HPDE6-E6E7 (cell line): ENCODE measurements at regions not wholly inside any gene's neighbourhood (a gene's known extent, or its start where the extent isn't known, plus 50 kb on each side); places are given as distances from the start of the nearest gene placed in this dataset.
"Not testable (repeated sequence)": the region's sequence is repeated elsewhere in the genome, so short reads cannot be mapped to it uniquely, and the experiment has no call there.

Experiments used
- DNase-seq: peaks from one replicate; pipeline ENCODE4 v3.0.0; 2011; ENCODE audit warnings: missing footprints; ENCODE audit errors: extremely low spot score

DNA sequence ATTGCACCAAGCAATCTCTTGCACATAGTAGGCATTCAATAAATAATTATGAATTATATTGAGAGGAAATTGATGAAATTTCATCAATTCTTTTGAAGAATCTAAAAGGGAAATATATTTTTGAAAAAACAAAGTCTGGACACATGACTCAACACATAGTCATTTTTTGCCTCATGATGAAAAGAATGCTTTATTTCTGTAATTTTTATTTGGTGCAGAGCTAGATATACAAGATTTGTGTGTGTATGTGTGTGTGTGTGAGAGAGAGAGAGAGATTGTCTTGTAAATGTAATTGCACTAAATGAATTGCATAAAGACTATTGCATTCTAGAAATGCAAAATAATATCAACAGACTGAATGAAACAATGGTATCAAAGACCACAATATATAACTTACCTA, 206.2 kb upstream of the C1orf87 start:
- no peak for DNase-seq

DNA sequence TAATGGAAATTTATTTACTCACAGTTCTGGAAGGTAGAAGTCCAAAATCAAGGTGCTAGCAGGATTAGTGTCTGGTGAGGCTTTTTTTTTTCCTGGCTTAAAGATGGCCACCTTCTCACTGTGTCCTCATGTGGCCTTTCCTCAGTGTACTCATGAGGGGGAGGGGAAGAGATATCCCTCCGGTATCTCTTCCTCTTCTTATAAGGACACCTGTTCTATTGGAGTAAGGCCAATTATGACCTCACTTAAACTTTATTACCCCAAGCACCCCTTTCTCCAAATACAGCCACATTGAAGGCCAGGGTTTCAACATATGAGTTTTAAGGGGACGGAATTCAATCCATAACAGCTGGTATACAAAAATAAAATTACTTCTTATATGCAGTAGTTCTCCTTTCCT, 203.7 kb upstream of the C1orf87 start:
- DNase-seq = no peak

DNA sequence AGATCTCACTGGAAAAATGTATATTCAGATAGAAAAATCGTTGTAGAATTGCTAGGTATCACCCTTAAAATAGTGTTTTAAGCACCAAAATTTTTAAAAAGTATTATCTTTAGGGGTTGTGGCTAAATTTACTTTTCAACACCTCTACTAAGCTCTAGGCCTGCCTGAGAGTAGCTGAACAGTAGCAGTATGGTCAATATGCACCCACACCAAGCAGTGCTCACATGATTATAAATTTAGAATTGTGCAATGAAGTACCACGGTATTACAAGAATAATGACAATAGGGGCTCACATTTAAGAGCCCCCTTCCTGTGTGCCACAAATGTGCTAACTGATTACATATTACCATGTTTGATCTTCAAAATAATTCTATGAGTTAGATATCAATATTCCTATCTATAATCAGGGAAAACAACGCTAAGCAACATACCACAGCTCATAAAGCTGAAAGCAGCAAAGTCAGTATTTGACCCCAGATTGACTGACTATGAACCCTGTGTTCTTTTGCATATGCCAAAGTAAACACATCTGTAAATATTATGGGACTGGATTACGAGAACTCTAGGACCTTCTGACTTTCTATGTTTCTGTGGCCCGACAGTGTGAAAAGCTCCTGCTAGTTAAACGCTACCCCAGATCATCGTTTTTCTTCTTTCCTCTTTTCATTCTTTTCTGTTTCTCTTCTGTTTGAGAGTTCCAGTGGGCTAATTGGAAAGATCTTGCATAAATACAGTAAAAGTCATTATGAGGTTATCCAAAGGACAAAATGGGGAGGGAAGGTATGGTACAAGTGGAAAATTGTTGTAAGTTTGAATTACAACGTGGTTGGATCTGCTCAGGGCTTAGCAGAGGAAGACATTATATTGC, 201.1 kb upstream of the C1orf87 start:
- DNase-seq = no peak

DNA sequence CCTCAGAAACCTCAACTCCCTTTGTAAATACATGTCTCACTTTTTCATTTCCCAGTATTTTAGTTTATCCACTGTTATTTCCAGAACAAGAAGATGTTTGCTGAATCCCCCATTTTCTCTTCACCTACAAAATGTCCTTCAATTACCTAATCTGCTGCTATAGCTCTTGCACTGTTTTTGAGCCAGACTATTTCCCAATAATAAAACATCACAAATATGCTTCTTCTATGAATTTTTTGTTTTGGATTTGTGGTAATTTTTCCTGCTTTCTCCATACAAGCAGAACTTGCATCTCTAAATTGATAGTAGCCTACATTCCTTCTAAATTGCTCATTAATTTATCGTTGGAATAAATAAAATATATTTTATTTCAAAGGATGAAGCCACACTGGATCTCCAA, 199.6 kb upstream of the C1orf87 start:
- DNase-seq = no peak

DNA sequence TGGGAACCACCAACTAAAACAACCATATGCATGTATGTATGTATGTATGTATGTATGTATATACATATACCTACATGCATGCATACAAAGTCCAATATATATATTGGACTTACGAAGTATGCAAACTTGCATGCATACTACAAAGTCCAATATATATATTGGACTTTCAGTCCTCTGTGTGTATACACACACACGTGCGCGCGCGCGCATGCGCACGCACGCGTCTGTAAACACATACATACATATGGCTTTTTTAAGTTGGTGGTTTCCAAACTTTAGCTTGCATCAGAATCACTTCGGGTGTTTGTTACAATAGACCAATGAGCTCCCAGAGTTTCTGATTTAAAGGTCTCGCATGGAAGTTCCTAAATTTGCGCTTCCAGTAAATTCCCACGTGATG, 197.5 kb upstream of the C1orf87 start:
- no peak for DNase-seq

DNA sequence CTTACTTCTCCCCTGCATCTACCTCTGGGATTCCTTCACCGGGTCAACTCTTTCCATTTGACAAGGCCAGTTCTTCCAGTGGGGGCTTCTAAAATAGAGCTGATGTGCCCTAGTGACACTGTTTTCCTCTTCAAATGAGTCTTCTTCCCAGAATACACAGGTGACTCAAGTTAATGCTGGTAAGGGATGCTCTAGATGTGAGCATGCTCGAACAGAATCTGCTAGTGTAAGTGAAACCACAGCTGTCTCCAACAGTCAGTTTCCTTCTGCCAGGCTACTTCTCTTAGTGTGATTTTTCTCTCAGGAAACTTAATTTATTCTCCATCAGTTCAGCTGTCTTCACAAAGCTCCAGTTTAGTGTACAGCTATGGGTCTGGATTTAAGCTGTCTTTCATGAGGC, 194.9 kb upstream of the C1orf87 start:
- DNase-seq = no peak

DNA sequence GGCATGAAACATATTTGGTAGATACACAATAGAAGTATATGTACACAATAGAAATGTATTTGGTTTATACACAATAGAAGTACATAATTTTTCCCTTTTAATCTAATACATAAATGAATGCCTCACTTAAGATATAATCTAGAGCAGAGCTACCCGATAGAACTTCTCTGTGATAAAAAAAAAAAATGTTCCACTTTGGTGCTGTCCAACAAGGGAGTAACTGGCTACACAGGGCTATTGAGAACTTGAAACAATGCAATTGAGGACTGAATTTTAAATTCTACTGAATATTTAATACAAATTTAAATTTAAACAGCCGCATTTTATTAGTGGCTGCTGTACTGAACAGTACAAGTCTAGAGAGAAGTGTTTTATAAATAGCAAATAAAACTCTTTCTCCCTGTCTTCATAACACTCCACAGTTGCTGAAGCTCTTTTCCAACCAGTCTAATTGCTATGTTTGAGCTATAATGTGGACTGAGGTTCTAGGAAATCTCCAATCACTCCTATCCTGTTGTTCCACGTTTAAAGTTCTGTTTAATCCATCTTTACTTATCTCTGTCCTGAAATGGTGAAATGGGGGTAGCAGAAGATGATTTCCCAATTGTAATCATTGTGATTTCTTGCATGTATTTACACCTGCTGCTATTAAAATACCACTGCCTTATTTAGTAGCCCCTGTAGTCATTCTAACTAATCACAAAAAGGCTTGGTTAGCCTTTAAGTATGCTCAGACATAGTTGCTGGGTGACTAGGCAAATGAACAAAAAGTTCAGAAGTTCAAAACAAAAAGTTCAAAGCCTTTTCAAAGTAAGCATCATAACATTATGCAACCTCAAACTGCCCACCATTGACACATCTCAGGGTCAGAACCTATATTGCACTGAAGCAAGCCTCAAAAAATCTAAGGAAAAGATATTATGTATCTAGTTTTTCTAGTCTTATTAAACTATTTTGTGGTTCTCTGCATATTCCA, 192.3 kb upstream of the C1orf87 start:
- no peak for DNase-seq

DNA sequence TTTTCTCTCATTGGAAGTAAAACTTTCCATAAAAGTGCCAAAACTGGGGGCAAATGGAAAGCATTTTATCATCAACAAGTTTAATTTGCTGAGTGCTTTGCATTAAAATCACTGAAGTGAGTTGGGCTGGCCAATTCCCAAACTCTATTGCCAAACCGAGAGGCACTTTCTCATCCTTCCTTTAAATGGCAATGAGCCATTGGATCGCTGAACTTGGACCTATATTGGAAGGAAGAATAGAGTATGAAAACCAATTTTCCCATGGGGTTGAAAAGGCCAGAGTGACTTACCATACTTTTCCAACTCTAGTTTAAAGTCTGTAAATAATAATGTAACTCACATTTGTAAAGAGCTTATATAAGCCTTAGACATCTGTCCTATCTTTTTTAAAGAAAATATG, 189.1 kb upstream of the C1orf87 start:
- no peak for DNase-seq

DNA sequence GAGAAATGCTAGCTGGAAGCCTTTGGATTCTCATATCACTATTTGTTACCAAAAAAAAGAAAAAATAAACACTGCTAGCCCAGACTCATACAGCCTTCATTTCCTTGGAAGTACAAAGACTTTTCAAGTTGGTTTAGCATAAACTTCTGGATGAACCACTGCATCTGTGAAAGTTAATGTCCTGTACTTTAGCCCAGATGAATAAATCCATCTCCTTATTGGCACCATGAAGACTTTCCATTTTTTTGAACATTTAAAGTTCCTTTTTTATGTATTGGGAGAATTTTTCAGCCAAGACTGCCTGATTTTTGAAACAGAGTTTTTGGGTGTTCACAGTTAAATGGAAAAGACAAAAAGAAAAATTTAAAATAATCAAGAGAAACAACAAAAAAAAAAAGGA, 184.0 kb upstream of the C1orf87 start:
- no peak for DNase-seq

DNA sequence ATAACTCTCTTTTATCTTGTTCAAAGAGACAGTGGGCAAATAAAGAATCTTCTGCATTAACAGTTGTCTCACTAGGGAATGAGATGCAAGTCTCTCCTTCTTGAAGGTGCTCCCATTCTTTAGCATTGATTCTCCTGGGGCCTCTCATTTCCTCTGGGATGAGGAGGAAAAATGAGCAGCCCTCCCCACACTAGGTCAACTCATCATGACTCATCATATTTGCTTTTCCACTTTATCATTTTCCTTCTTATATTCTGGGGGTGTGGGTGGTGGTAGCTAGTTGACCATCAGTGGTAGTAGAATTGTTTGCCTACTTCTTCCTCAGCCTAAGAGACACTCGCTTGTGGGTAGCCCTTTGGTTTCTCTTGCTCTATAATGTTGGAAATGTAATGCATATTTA, 182.0 kb upstream of the C1orf87 start:
- peak; percentile 8 for DNase-seq

DNA sequence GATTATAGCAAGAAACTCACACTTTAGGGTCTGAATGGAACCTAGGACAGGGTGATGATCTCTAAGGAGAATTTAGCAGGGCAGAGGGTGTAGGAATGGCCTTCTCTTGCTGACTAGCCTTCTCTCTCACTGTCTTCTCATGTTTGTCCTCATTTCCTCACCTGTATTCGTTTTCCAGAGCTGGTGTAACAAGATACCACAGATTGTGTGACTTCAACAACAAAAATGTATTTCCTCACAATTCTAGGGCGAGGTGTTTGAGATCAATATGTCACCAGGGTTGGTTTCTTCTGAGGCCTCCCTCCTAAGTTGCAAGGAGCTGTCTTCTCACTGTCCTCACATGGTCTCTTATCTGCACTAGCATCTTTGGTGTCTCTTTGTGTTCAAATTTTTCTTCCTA, 177.9 kb upstream of the C1orf87 start:
- DNase-seq = no peak

DNA sequence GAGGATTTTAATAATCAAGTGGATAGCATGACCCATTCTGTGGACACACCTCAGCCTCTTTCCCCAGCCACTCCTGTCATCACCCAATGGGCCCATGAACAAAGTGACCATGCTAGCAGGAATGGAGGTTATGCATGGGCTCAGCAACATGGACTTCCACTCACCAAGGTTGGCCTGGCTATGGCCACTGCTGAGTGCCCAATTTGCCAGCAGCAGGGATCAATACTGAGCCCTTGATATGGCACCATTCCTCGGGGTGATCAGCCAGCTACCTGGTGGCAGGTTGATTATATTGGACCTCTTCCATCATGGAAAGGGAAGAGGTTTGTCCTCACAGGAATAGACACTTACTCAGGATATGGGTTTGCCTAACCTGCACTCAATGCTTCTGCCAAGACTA, 173.9 kb upstream of the C1orf87 start:
- not testable (repeated sequence) for DNase-seq

DNA sequence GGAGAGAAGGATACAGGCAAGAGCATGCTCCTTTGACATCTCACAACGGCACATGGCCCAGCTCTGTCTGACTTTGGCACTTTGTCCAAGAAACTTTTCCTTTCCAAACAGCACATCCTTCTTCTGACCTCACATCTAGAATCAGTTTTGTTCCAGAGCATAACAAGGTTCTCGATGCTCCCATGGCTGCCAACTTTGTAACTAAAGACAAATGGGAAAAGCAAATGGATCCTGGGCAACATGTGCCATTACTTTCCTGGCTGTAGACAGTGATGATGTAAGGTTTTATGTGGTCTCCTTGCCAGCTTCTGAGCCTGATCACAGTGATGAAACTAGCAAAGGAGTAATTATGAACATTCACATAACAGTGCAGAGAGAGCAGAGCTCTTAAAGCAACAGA, 171.8 kb upstream of the C1orf87 start:
- no peak for DNase-seq

DNA sequence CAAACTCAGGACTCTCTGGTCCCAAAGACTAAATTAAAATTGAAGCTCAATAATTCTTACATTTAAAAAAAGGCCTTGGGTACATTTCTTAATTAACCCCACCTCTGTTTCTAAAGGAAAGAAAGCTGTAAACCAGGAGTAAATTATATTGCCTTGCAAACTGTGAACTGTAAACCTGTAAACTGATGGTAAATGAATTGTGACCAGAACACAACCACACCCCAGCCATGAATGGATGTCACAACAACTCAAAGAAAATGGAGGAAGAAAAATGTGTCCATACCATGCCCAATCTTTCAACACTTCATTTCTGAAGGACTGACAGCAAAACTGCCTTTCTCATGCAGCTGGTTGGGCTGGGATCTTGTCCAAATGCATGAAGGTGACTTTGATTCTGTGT, 171.3 kb upstream of the C1orf87 start:
- no peak for DNase-seq

DNA sequence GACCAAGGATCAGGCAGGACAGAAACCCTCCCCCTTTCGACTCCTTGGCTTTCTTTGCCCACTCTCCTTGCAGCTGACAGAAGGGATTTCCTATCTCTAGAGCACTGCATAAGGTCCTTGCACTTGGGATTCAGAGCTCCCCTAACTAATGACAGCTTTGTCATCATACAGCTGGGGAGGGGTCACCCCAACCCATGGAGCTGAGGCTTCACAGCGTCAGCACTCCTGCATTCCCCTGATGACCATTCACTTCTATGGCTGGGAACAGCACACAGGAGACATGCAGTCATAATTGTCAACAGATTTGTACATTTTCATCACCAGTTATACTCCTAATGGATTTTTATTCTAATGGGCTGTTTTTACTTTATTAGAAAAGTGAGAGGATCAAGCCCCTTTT, 161.7 kb upstream of the C1orf87 start:
- no peak for DNase-seq

DNA sequence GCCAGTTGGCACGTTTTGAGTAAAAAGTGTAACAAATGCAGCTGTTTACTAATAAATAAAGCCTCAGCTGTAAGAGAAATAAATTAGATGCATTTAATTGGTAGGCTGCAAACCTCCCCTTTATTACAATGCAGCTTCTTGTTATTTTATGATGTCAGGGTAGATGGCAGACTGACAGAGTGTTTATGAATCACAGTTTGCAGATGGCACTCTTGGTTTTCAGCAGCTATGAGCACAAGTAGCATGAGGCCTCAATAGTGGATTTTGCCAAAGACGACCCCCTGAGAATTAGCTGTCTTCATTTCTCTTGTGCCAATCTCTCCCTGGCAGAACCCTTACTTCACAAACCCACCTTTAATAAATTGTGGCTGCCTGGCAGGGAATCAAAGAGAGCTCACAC, 161.2 kb upstream of the C1orf87 start:
- DNase-seq = no peak

DNA sequence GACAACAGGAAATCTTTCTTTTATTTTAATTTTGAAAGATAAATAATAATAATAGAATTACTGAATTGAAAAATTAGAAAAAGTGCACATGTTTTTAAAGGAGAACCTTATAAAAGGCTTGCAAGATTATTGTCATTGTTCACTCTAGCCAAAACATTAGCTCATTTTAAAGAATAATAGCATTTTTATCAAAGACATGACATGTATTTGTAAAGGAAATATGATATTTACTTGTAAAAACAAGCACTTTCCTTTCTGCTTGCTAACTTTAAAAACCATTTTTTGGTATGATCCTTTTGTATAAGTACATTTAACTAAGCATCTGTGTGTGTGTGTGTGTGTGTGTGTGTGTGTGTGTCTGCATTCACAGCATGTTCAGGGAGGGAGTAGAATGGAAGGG, 156.3 kb upstream of the C1orf87 start:
- DNase-seq = no peak

DNA sequence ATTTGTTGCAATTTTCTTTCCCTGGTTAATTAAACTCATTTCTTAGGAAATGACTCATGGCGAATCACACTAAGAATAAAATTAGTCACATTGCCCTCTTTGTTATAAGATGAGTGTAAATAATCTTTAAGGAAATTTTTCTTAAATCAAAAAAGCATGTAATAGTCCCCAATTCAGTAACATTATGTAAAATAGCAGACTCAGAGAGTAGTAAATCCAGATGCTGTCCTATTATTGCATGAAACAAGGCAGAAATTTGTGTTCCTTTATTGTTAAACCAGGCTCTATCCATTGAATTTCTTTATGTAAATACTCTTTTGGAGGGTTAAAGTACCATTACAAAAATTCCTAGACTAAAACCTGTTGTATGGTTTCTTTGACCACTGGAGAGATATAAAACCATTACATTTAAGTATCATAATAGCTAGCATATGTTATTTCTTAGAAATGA, 154.5 kb upstream of the C1orf87 start:
- no peak for DNase-seq

DNA sequence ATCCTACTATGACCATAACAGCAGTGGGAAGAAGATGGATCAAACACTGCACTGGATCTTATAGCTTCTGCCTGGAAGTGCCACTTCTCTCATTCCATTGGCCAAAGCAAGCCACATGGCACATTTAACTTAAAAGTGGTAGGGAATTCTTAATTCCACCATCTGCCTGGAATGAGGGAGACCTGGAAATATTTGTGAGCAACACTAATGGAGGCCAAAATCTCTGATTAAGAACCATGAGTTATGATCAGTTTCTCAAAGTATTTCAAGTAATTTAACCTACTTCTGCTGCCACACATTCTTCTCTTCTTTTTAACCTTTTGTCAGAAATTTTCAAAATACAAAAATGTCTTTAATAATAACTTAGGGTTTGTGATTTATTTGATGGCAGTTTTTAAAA, 154.0 kb upstream of the C1orf87 start:
- DNase-seq = no peak

DNA sequence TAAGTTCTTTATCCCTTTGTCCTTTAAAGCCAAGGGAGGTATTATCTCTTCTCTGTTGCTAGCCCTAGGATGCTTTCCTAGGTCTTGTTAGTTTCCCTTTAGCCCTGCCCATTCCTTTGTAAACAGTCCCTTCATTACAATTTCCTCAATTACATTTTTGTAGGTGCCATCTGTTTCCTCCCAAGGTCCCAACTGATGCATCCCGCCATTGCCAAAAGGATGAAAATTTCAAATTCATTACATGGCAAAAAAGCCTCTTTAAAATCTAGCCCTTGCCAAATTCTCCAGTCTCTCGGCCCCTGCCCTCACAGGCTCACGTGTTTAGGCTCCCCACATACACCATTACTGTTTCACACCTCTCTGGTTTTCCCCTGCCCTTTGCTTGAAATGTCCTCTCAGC, 151.9 kb upstream of the C1orf87 start:
- DNase-seq = no peak

DNA sequence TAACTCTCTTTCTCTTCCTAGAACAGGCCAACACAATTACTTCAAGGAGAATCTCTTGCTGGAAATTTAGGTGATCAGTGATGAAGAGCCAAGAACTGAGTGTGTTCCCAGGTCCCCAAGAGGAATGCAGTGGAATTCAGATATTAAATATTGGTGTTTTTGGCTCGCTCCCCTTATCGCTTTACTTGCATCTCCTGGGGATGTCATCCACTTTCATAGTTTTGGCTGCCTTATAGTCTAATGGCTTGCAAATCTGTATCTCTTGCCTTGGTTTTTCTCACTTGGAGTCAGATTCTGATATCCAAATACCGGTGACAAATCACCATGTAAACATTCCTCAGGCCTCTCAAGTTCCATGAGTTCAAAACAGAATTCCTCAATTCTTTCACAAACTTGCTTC, 151.0 kb upstream of the C1orf87 start:
- DNase-seq = no peak

DNA sequence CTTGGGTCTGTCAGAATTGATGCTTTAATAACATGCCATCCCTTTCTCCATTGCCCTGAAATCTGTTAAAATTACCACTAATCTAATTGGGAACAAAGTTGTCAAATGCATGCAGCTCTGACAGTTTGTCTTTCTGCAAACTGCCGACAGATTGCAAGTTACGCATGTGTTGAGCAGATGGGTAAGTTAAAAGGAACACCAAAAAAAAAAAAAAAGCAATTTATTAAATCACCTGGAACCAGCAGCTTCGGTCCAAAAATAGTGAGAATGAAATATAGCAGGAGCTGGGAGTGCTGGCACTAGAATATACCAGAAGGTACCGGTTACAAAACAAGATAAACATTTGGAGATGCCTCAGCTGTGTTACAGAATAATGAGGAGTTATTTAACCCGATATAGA, 149.6 kb upstream of the C1orf87 start:
- DNase-seq = no peak
